ENCODE measurements at regions not wholly inside any gene's neighbourhood (a gene's known extent, or its start where the extent isn't known, plus 50 kb on each side); places are given as distances from the start of the nearest gene placed in this dataset.

GRCh38 chrX:6371353-6371752 lies 142.7 kb upstream of the NLGN4X start:
- TF ChIP-seq BHLHE40 (IDR thresholded peaks at IDR 0.05; ENCODE audit: borderline replicate concordance) = no peak
- no peak for TF ChIP-seq SP1 (IDR thresholded peaks at IDR 0.05)
- no peak for TF ChIP-seq ELF4 (IDR thresholded peaks at IDR 0.05)
- TF ChIP-seq HDGF (IDR thresholded peaks at IDR 0.05; ENCODE audit: borderline replicate concordance) = no peak
- no peak for TF ChIP-seq FOXM1 (IDR thresholded peaks at IDR 0.05; ENCODE audit: borderline replicate concordance)

Data from HEK293T (cell line).